ENCODE measurements at regions not wholly inside any gene's neighbourhood (a gene's known extent, or its start where the extent isn't known, plus 50 kb on each side); places are given as distances from the start of the nearest gene placed in this dataset.
A peak's percentile ranks its signal among the peaks of the same experiment; 100 is the strongest.

- no peak for DNase-seq
These were observed 96.3 kb downstream of the FOXF2 start for GRCh38 chr6:1485678-1486077.

GRCh38 chr6:1486387-1486786 is 97.0 kb downstream of the FOXF2 start:
- DNase-seq = no peak

DNA sequence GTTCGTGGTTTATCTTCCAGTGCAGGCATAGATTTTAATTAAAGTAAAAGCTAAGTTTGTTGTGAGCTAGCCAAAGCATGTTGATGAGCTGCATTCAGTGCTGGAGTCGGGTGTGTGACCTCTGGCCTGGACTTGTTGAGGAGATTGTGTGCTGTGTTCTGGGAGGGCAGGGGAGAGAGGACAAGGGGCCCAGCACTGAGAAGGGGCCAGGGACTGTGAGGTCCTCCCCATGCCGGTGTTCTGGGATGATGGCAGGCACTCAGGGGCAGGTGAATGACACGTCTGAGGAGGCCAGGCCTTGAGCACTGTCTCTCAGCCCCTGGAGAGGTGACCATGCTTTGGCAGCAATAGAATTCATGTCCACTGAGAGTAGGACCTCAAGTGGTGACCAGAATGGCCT is 97.9 kb downstream of the FOXF2 start:
- no peak for DNase-seq

DNA sequence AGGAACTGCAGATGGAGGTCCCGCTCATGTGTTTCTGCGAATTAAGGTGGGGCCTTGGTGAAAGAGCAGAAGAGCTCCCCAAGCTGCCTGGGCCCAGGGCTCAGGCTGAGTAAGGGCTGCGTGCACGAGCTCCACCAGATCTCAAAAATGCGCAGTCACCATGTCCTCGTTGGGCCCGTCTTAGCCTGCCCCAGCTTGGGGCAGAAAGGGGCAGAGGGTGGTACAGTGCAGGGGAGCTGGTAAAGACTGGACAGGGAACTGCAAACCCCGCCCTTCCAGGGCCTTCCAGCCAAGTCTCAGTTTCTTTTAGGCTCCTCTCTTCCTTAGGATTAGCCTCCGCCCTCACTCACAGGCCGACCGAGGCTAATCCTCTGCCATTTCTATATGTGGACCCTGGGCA is 101.6 kb downstream of the FOXF2 start:
- no peak for DNase-seq

DNA sequence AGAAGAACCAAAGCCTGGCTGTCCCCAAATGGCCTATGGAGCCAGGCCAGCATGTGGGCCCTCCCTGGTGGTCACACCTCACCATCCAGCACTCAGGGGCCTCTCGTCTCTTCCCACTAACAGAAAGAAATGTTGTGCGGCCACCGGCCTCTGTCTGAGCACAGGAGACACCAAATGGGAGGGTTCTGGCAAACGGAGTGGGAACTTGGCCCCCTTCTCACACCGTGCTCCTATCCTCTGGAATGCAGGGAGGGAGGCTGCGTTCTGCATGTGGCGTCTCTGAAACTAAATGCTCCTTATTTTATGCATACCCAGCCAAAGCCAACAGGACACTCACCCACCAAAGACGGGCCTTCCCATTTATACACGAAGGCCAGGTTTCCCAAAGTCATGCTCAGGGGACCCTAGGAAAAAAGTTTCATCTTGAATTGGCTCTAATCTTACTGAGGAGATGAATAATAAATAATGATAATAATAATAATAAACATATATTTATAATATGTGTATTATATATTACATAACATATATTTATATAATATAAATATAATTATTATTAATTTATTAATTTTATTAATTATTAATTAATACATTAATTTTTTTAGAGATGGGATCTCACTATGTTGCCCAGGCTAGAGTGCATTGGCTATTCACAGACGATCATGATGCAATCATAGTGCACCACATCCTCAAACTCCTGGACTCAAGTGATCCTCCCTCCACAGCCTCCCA is 102.4 kb downstream of the FOXF2 start:
- DNase-seq = no peak

DNA sequence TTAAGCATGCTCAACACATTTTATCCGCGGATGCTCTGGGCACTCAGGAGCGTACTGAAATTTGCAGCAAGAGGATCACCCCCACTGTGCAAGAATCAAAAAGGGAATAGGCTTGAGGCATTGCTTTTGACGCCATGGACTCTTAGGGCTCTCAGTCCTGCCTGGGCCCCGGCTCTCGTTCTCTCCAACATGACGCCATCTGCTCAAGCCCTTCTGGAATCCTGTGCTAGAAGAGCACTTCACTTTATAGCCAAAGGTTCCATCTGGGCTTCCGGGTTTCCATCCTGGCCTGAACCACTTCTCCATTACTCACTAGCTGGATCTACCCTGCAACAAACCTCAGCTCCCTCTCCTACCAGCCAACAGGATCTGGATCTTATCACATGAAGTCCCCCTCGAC is 105.3 kb downstream of the FOXF2 start:
- DNase-seq = peak; percentile 1

DNA sequence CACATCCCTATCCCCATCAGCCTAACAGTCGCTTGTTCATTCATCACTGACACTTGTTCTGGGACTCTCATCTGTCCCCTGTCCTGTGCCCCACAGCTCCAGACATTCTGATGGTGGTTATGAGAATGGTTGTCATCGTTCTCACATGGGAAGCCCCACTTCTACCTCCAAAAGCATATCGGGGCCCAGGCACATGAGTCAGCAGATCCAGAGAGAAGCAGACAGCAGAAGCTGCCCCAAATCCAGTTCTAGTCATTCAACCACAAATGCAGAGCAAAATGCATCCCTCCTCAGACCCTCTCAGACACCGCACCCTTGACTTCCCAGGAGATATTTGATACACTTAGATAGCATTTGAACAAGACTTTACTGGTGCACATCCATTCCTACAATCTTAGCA is 106.0 kb downstream of the FOXF2 start:
- no peak for DNase-seq

- DNase-seq = no peak
These were observed 106.7 kb downstream of the FOXF2 start for GRCh38 chr6:1496092-1496491.

GRCh38 chr6:1496836-1497760 is 107.7 kb downstream of the FOXF2 start:
- peak; percentile 38 for DNase-seq

- DNase-seq = no peak
These were observed 108.4 kb downstream of the FOXF2 start for GRCh38 chr6:1497761-1498105.

GRCh38 chr6:1498491-1499113 is 109.2 kb downstream of the FOXF2 start:
- DNase-seq = peak; percentile 3

DNA sequence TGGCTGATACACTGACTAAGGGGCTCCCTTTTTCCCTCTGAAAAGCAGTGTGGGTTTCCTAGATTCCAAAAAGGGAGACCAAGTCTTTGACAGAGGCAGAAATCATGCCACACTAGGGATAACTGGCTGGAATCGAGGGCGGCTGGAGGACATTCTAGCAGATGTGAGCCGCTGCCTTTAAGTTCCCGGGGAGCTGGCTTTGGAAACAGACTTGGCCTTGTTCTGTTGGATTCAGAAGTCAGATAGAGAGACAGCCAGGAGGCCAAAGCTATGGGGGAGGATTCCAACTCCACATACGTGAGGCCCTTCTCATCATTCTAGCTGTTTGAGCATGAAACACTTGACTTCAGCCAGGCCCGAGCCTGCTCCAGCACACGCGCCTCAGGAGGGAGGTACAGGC is 109.9 kb upstream of the FOXC1 start:
- DNase-seq = no peak

GRCh38 chr6:1500913-1501312 is 108.8 kb upstream of the FOXC1 start:
- no peak for DNase-seq

DNA sequence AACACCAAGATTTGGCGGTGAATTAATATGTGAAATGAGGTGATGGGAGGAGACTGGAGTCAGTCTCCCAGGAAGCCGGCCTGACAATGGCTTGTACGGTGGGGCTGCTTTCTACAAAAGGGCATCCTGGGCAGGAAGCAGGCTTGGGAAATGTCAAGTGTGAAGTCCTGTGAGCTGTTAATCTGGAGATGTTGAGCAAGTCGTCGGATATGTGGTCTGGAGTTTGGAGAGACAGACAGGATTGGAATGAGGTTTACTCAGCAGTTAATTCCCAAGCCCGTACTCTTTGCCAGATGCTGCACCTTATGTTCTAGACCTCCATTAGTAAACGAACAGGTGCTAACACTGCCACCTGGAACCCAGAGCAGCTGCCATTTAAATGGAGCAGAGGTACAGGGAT is 107.7 kb upstream of the FOXC1 start:
- no peak for DNase-seq

GRCh38 chr6:1503811-1504210 is 105.9 kb upstream of the FOXC1 start:
- no peak for DNase-seq

DNA sequence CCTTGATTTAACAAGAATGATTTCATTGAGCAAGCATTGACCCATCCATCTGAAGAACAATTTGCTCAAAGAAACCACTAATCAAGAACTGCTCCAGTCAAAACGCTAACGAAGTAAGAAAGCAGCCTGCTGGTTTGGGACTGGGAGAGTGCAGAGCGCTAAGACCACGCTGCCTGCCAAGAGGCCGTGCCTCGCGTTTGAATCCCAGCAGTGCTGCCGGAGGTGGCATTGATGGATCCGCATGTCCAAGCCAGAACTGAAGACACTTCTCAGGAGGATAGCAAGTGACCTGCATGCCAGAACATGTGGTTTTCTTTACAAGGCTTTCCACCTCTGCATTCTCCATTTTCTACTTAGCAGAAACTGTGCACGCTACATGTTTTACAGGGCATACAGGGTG is 105.2 kb upstream of the FOXC1 start:
- DNase-seq = no peak

DNA sequence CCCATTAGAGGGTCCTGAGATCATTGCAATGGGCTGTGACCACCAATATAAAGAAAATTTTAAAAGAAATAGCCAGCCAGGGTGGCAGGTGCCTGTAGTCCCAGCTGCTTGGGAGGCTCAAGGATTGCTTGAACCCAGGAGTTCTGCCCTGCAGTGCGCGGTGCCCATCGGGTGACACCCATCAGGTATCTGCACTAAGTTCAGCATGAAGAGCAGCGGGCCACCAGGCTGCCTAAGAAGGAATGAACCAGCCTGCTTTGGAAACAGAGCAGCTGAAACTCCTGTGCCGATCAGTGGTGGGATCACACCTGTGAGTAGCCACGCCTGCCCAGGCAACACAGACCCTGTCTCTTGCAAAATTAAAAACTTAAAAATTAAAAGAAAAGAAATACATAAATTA is 102.5 kb upstream of the FOXC1 start:
- no peak for DNase-seq

DNA sequence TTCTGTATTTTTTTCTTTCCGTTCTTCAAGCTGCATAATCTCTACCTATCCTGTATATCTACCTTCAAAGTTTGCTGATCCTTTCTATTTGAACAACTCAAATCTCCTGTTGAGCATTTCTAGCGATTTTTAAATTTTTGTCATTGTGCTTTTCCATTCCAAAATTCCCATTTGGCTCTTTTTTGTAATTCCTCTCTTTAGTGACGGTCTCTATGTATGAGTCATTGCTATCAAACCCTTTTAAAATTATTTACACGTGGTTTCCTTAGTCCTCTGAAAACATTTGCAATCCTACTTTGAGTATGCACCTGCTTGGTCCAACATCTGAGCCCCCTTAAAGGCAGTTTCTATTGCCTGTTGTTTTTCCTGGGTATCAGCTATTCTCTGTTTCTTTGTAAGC is 100.5 kb upstream of the FOXC1 start:
- no peak for DNase-seq

GRCh38 chr6:1510239-1510638 is 99.5 kb upstream of the FOXC1 start:
- no peak for DNase-seq

DNA sequence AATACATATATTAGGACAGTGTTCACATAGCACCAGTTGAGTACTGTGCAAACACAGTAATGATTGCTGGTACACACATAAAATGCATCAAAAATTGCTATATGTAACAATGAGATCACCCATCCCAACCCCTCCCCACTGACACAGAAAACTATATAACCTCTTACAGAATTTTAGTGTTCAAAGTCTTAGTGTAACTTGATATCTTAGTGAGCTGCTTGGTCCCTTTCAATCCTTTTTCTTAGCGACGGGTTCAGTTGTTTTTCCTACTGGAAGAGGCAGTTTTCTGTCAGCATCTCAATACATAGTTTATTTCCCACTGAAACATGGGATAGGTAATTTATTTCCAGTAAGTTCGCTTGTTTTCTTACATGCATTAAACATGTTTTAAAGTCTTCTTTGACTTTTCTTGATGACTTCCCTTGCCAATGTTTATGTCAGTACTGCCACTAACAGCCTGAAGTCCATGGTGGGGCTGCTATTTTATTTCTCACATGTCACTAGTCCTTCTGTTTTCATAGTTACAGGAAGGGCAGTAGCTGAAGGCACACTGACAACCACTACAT is 96.4 kb upstream of the FOXC1 start:
- no peak for DNase-seq

DNA sequence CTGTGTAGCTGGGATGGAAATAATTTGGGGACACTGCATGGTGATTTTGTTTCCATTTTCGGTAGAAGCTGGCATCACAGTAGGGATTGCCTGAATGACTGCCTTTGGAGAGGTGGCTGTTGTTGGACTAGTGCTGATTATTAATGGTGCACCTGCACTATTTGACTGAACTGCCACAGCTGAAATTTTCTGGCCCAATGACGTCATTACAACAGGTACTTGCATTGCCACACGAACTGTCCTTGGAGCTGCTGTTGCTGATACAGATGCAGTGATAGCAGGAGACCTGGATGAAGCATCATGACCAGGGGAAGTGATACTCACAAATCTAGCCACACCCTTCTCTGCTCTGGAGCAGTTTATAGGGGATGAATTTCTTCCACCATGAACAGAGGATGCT is 95.6 kb upstream of the FOXC1 start:
- no peak for DNase-seq

DNA sequence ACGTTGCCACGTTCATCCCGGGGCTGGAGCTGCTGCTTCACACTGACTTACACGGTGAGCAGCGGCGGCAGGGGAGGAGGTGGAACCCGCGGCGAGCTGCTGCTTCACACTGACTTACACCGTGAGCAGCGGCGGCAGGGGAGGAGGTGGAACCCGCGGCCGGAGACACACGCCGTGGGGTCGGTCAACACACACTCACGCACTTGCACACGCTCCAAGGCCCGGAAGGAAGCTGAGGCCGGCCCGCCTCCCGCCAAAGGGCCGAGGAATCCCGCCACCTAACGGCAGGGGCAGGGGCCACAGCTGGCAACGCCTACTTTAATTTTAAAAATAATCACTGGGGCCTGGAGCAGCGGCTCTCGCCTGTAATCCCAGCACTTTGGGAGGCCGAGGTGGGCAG is 94.4 kb upstream of the FOXC1 start:
- no peak for DNase-seq

DNA sequence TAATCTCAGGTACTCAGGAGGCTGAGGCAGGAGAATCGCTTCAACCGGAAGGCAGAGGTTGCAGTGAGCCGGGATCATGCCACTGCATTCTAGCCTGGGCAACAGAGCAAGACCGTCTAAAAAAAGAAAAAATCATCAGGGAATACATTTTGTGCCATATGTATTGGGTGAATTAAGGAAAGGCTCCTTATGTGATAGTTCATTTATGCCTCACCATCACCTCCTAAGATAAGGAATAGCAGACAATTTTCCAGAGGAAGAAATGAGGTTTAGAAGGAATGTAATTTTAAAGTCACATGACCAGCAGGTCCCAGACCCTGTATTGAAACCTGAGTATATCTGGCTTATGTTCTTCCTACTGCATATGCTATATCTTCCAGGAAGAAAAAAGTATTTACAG is 93.9 kb upstream of the FOXC1 start:
- DNase-seq = no peak

All from NCI-H1694 (cell line).